CD14-positive monocyte (primary cell): ENCODE measurements at regions not wholly inside any gene's neighbourhood (a gene's known extent, or its start where the extent isn't known, plus 50 kb on each side); places are given as distances from the start of the nearest gene placed in this dataset.

Source experiments
- DNase-seq, 3 donors: peaks; one replicate each; pipeline ENCODE4 v3.0.0-alpha.2; 2011 to 2022
- H2AFZ ChIP-seq: 2 replicates; pipeline ENCODE4 v1.6.0; 2012; ENCODE audit warnings: mild to moderate bottlenecking, low read depth, low read length, inconsistent platforms; ENCODE audit not compliant: insufficient read depth, poor library complexity, severe bottlenecking
- H3K27ac ChIP-seq, 2 donors: 1 replicate in 1 of 2; 2 replicates in 1 of 2; pipeline ENCODE4 v1.5.1; 2012 to 2013; ENCODE audit warnings: low read length in 2 of 2, control low read depth in 1 of 2, inconsistent platforms in 1 of 2, low read depth in 1 of 2, mild to moderate bottlenecking in 1 of 2
- H3K27me3 ChIP-seq, 2 donors: one replicate each; pipeline versions ENCODE4 v1.6.0 to v1.6.1; 2011 to 2013; ENCODE audit warnings: low read length in 2 of 2; ENCODE audit not compliant: control insufficient read depth in 2 of 2, insufficient read depth in 2 of 2
- H3K36me3 ChIP-seq, 2 donors: replicated peaks in 1 of 2; 1 replicate in 1 of 2; 2 replicates in 1 of 2; pipeline versions ENCODE4 v1.5.1 to v1.6.1; 2012 to 2013; ENCODE audit warnings: low read length in 2 of 2, control low read depth in 1 of 2, inconsistent platforms in 1 of 2, mild to moderate bottlenecking in 1 of 2; ENCODE audit not compliant: insufficient read depth in 2 of 2, control insufficient read depth in 1 of 2
- H3K4me1 ChIP-seq, 2 donors: 1 replicate in 1 of 2; 2 replicates in 1 of 2; pipeline versions ENCODE4 v1.5.1 to v1.6.1; 2012 to 2013; ENCODE audit warnings: low read length in 2 of 2, control low read depth in 1 of 2, inconsistent platforms in 1 of 2, mild to moderate bottlenecking in 1 of 2, moderate library complexity in 1 of 2; ENCODE audit not compliant: insufficient read depth in 2 of 2, control insufficient read depth in 1 of 2
- H3K4me2 ChIP-seq: replicated peaks from 2 replicates; pipeline ENCODE3; 2012; ENCODE audit warnings: low read length, moderate library complexity, mild to moderate bottlenecking; ENCODE audit not compliant: poor library complexity, severe bottlenecking; ENCODE audit errors: extremely low read depth
- H3K4me3 ChIP-seq, 3 experiments: fragments of 200-600 bp in 1 of 3; sonication (generic) in 1 of 3; replicated peaks in 1 of 3; 1 replicate in 2 of 3; 2 replicates in 1 of 3; pipeline ENCODE4 v1.5.1; 2011 to 2013; ENCODE audit warnings: low read length in 3 of 3, mild to moderate bottlenecking in 3 of 3, control low read depth in 2 of 3, low read depth in 2 of 3, inconsistent platforms in 1 of 3, moderate library complexity in 1 of 3
- H3K79me2 ChIP-seq: 2 replicates; pipeline ENCODE4 v1.6.0; 2012; ENCODE audit warnings: mild to moderate bottlenecking, control low read depth, inconsistent platforms, low read length, moderate library complexity; ENCODE audit not compliant: insufficient read depth
- H3K9ac ChIP-seq: 2 replicates; pipeline ENCODE4 v1.6.0; 2017; ENCODE audit warnings: low read length, mild to moderate bottlenecking; ENCODE audit not compliant: insufficient read depth, poor library complexity, severe bottlenecking
- H3K9me3 ChIP-seq, 2 donors: replicated peaks in 1 of 2; 1 replicate in 1 of 2; 2 replicates in 1 of 2; pipeline versions ENCODE4 v1.5.1 to v1.6.1; 2012 to 2013; ENCODE audit warnings: low read length in 2 of 2, control low read depth in 1 of 2; ENCODE audit not compliant: control insufficient read depth in 1 of 2, insufficient read depth in 1 of 2
- H4K20me1 ChIP-seq: 2 replicates; pipeline ENCODE4 v1.6.0; 2012; ENCODE audit warnings: mild to moderate bottlenecking, low read length, control low read depth, moderate library complexity; ENCODE audit not compliant: insufficient read depth
- H3K27ac Mint-ChIP-seq, 7 donors: one replicate each; pipeline ENCODE4 v1.8.0; 2020; ENCODE audit warnings: mild to moderate bottlenecking in 7 of 7, mixed read lengths in 7 of 7, moderate library complexity in 6 of 7, inconsistent platforms in 2 of 7
- H3K27me3 Mint-ChIP-seq, 3 donors: one replicate each; pipeline ENCODE4 v1.8.0; 2021 to 2022; ENCODE audit warnings: low read depth in 3 of 3, mild to moderate bottlenecking in 3 of 3, mixed read lengths in 3 of 3, moderate library complexity in 3 of 3, inconsistent platforms in 1 of 3
- H3K36me3 Mint-ChIP-seq, 2 donors: one replicate each; pipeline ENCODE4 v1.8.0; 2020; ENCODE audit warnings: mixed read lengths in 2 of 2, inconsistent platforms in 1 of 2, mild to moderate bottlenecking in 1 of 2
- H3K4me1 Mint-ChIP-seq: one replicate; pipeline ENCODE4 v1.8.0; 2020; ENCODE audit warnings: mild to moderate bottlenecking, mixed read lengths
- H3K4me3 Mint-ChIP-seq, 2 donors: one replicate each; pipeline ENCODE4 v1.8.0; 2020; ENCODE audit warnings: mild to moderate bottlenecking in 2 of 2, mixed read lengths in 2 of 2, moderate library complexity in 1 of 2
- H3K9me3 Mint-ChIP-seq, 7 donors: one replicate each; pipeline ENCODE4 v1.8.0; 2020 to 2022; ENCODE audit warnings: mixed read lengths in 7 of 7, mild to moderate bottlenecking in 6 of 7, moderate library complexity in 6 of 7, inconsistent platforms in 2 of 7
- WGBS: methylation state at CpG from one replicate; pipeline ENCODE4 v1.1.5; 2013; ENCODE audit warnings: missing lambda C conversion rate; ENCODE audit not compliant: insufficient coverage; 5-methylcytosine and 5-hydroxymethylcytosine counted together
- intact Hi-C, 2 donors: fragments of 100-400 bp; cut with micrococcal nuclease; formaldehyde crosslinking; loops; one replicate each; pipeline versions ENCODE4 v1.15.0 to v1.15.1; 2023
- TF ChIP-seq, protein P1 (sequence below): fragments of 200-600 bp; IDR thresholded peaks from one replicate; pipeline ENCODE4 v1.8.0; 2022; ENCODE audit warnings: antibody characterized with exemption, mild to moderate bottlenecking

DNA sequence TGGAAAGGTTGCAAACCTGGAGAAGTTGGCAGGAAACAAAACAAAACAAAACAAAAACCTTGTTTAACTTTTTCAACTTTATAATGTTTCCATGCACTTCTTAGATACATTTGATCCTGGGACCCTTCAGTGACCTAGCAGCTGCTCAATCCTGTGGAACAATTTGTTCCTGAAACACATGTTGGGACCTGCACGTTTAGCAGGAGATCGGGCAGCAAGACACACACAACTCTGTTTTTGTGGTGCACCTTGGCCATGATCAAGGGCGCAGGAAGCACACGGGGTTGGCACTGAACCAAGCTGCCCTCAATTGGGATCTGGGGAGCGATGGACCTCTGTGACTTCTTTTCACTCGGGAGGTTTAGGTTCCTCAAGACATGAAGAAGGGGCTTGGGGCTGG is 268.7 kb downstream of the LOXHD1 start:
- no peaks in the 10 kb centered on the region for H3K9me3 ChIP-seq
- H3K79me2 ChIP-seq: no peaks in the 10 kb centered on the region
- H3K27ac ChIP-seq: no peak overlapping the region
- H3K27me3 ChIP-seq: no peaks in the 10 kb centered on the region
- DNase-seq: no peak
- no peak overlapping the region for H3K4me2 ChIP-seq
- H2AFZ ChIP-seq: no peak overlapping the region
- H3K4me1 Mint-ChIP-seq: no peaks in the 10 kb centered on the region
- no peaks in the 10 kb centered on the region for H4K20me1 ChIP-seq
- no peak overlapping the region for H3K4me3 Mint-ChIP-seq
- no peak overlapping the region for H3K4me3 ChIP-seq
- H3K36me3 Mint-ChIP-seq: no peaks in the 10 kb centered on the region
- no peaks in the 10 kb centered on the region for H3K4me1 ChIP-seq
- intact Hi-C loops: no loop called here
- no peaks in the 10 kb centered on the region for H3K36me3 ChIP-seq
- no peak overlapping the region for H3K27ac Mint-ChIP-seq
- no peaks in the 10 kb centered on the region for H3K9me3 Mint-ChIP-seq
- peaks cover 0 to 9% (median 3%) of the 10 kb centered on the region in 3 donors for H3K27me3 Mint-ChIP-seq
- H3K9ac ChIP-seq: no peak overlapping the region
- WGBS: 51% methylated on average over 5 of the region's 6 CpGs
- TF ChIP-seq, protein P1, sequence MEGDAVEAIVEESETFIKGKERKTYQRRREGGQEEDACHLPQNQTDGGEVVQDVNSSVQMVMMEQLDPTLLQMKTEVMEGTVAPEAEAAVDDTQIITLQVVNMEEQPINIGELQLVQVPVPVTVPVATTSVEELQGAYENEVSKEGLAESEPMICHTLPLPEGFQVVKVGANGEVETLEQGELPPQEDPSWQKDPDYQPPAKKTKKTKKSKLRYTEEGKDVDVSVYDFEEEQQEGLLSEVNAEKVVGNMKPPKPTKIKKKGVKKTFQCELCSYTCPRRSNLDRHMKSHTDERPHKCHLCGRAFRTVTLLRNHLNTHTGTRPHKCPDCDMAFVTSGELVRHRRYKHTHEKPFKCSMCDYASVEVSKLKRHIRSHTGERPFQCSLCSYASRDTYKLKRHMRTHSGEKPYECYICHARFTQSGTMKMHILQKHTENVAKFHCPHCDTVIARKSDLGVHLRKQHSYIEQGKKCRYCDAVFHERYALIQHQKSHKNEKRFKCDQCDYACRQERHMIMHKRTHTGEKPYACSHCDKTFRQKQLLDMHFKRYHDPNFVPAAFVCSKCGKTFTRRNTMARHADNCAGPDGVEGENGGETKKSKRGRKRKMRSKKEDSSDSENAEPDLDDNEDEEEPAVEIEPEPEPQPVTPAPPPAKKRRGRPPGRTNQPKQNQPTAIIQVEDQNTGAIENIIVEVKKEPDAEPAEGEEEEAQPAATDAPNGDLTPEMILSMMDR: no peak

DNA sequence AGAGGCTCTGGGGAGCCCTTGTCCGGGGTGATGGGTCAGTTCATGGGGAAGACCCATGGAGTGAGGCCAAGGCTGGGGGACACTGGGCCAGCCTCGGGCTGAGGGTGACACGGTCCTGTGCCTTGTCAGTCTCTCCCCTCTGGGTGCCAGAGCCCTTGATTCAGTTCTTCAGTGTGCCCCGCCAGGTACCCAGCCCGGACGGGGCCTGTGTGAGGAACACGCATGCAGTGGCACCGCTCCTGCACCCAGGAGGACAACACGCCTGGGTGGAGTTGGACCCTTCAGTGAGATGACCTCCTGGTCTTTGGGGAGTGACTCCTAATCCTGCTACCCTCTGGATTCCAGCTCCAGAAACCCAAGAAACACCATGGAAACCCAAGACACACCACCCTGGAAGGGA is 264.4 kb downstream of the LOXHD1 start:
- no peak overlapping the region for H3K9ac ChIP-seq
- H3K27ac Mint-ChIP-seq: no peak overlapping the region
- no peaks in the 10 kb centered on the region for H3K36me3 ChIP-seq
- no peaks in the 10 kb centered on the region for H3K9me3 ChIP-seq
- intact Hi-C loops: no loop called here
- H3K27me3 ChIP-seq: no peaks in the 10 kb centered on the region
- no peak overlapping the region for H3K4me3 ChIP-seq
- no peaks in the 10 kb centered on the region for H4K20me1 ChIP-seq
- TF ChIP-seq, protein P1: no peak
- H3K27ac ChIP-seq: no peak overlapping the region
- no peaks in the 10 kb centered on the region for H3K79me2 ChIP-seq
- 94% methylated on average over 9 of the region's 9 CpGs for WGBS
- H3K36me3 Mint-ChIP-seq: no peaks in the 10 kb centered on the region
- no peak overlapping the region for H3K4me3 Mint-ChIP-seq
- DNase-seq: no peak
- H3K4me1 ChIP-seq: no peaks in the 10 kb centered on the region
- peaks cover 0 to 9% (median 1%) of the 10 kb centered on the region in 3 donors for H3K27me3 Mint-ChIP-seq
- no peaks in the 10 kb centered on the region for H3K4me1 Mint-ChIP-seq
- H3K4me2 ChIP-seq: no peak overlapping the region
- no peaks in the 10 kb centered on the region for H3K9me3 Mint-ChIP-seq
- H2AFZ ChIP-seq: no peak overlapping the region
